K562 (cell line): ENCODE measurements at regions not wholly inside any gene's neighbourhood (a gene's known extent, or its start where the extent isn't known, plus 50 kb on each side); places are given as distances from the start of the nearest gene placed in this dataset.

ENCODE experiments used
- ATAC-seq: fragments of 200-7000 bp; cut with Tn5 transposase; 3 replicates; pipeline ENCODE4 v1.9.1; 2020; ENCODE audit warnings: moderate library complexity
- BruUV-seq: library from RNA; stranded (reverse); fragments of 400-500 nt; replicated peaks from 2 replicates; lab custom pipeline; 2021; lab: Mats Ljungman, UMichigan
- CTCF ChIA-PET: fragments of 300-600 bp; formaldehyde crosslinking; extraction: SDS; loops from one replicate; lab custom pipeline; 2021; ENCODE audit warnings: low intra/inter-chr PET ratio; lab: Yijun Ruan, JAX
- POLR2A ChIA-PET: fragments of 300-600, 350-650 bp; sonication (Branson Sonifier 250); formaldehyde crosslinking; extraction: SDS; loops from one replicate; lab custom pipeline; 2021; ENCODE audit warnings: antibody characterized with exemption, inconsistent platforms; lab: Yijun Ruan, JAX
- DNase-seq, 4 experiments: peaks; one replicate each; pipeline versions ENCODE4 v3.0.0 to v3.0.0-alpha.2; 2011 to 2018; ENCODE audit warnings: low spot score in 3 of 4, mixed read lengths in 3 of 4; ENCODE audit errors: extremely low read depth in 1 of 4
- FAIRE-seq: peaks from 2 replicates; lab custom pipeline; 2011; peaks lifted over from hg19 to GRCh38; lab: Jason Lieb, UNC
- H2AFZ ChIP-seq: 2 replicates; pipeline ENCODE4 v1.6.0; 2011; ENCODE audit warnings: low read depth, low read length, control low read depth, inconsistent platforms
- H3K27ac ChIP-seq: fragments of 200-600 bp; 3 replicates; pipeline ENCODE4 v1.8.0; 2011; ENCODE audit warnings: low read depth, mild to moderate bottlenecking, control low read depth, inconsistent platforms, low read length, moderate library complexity, mixed read lengths; ENCODE audit errors: extremely low read depth
- H3K27me3 ChIP-seq, 2 experiments: fragments of 300-600 bp in 1 of 2; 2 replicates in 1 of 2; 3 replicates in 1 of 2; pipeline versions ENCODE4 v1.6.0 to v1.8.0; 2011; ENCODE audit warnings: inconsistent platforms in 2 of 2, low read length in 2 of 2, mild to moderate bottlenecking in 1 of 2, mixed read lengths in 1 of 2, moderate library complexity in 1 of 2; ENCODE audit not compliant: control insufficient read depth in 2 of 2, insufficient read depth in 2 of 2
- H3K36me3 ChIP-seq: fragments of 300-600 bp; 3 replicates; pipeline ENCODE4 v1.8.0; 2011; ENCODE audit warnings: mild to moderate bottlenecking, low read length, inconsistent platforms; ENCODE audit not compliant: control insufficient read depth, insufficient read depth
- H3K4me1 ChIP-seq, 2 experiments: fragments of 200-600 bp in 1 of 2; replicated peaks in 1 of 2; 2 replicates in 1 of 2; 3 replicates in 1 of 2; pipeline versions ENCODE4 v1.5.1 to v1.8.0; 2011; ENCODE audit warnings: inconsistent platforms in 2 of 2, low read length in 2 of 2, mild to moderate bottlenecking in 1 of 2, mixed read lengths in 1 of 2, moderate library complexity in 1 of 2; ENCODE audit not compliant: control insufficient read depth in 2 of 2, insufficient read depth in 2 of 2
- H3K4me2 ChIP-seq: 2 replicates; pipeline ENCODE4 v1.6.1; 2011; ENCODE audit warnings: low read length, control low read depth, inconsistent platforms, mixed read lengths; ENCODE audit not compliant: insufficient read depth
- H3K4me3 ChIP-seq: fragments of 200-600 bp; sonication (generic), shearing (Covaris generic); 2 replicates; pipeline ENCODE4 v1.5.1; 2016; ENCODE audit warnings: control low read depth, inconsistent platforms
- H3K79me2 ChIP-seq: fragments of 200-600 bp; 3 replicates; pipeline ENCODE4 v1.8.0; 2011; ENCODE audit warnings: low read length, inconsistent platforms; ENCODE audit not compliant: control insufficient read depth, insufficient read depth
- H3K9ac ChIP-seq, 2 experiments: 2 replicates each; pipeline versions ENCODE4 v1.6.0 to v1.6.1; 2011; ENCODE audit warnings: low read depth in 2 of 2, low read length in 2 of 2, control low read depth in 1 of 2, inconsistent platforms in 1 of 2, mild to moderate bottlenecking in 1 of 2, mixed read lengths in 1 of 2; ENCODE audit not compliant: insufficient read depth in 1 of 2
- H3K9me1 ChIP-seq: one replicate; pipeline ENCODE4 v1.6.0; 2011; ENCODE audit warnings: inconsistent platforms, mild to moderate bottlenecking, low read length, moderate library complexity; ENCODE audit not compliant: control insufficient read depth, insufficient read depth
- H3K9me3 ChIP-seq: replicated peaks from 2 replicates; pipeline ENCODE4 v1.5.1; 2011; ENCODE audit warnings: low read depth, low read length, inconsistent platforms; ENCODE audit not compliant: control insufficient read depth, insufficient read depth
- H4K20me1 ChIP-seq: replicated peaks from 2 replicates; pipeline ENCODE4 v1.6.1; 2011; ENCODE audit warnings: low read length, inconsistent platforms, mixed read lengths; ENCODE audit not compliant: control insufficient read depth, insufficient read depth
- ELK1 ChIP-seq: sonication (generic); formaldehyde crosslinking; IDR thresholded peaks from 2 replicates; pipeline ENCODE4 v1.8.1; 2022; ENCODE audit warnings: missing genetic modification reagents
- MITF ChIP-seq: IDR thresholded peaks from 2 replicates; pipeline ENCODE4 v1.6.1; 2014; ENCODE audit warnings: antibody characterized with exemption
- ZNF324 ChIP-seq: fragments of 250-450 bp; sonication (Bioruptor Pico); IDR thresholded peaks from 2 replicates; pipeline ENCODE4 v1.4.0; 2020; ENCODE audit warnings: mild to moderate bottlenecking
- ZNF583 ChIP-seq: fragments of 250-450 bp; sonication (Bioruptor Pico); IDR thresholded peaks from 2 replicates; pipeline ENCODE4 v1.4.0; 2020
- WGBS: fragments of 100-300 bp; shearing (Covaris generic); methylation state at CpG from one replicate; pipeline ENCODE4 v1.1.6; 2016; ENCODE audit warnings: low coverage, mixed read lengths; ENCODE audit not compliant: insufficient coverage; ENCODE audit errors: missing lambda C conversion rate; 5-methylcytosine and 5-hydroxymethylcytosine counted together
- in situ Hi-C: fragments of 300-500 bp; cut with MboI; formaldehyde crosslinking; loops from 4 replicates; pipeline ENCODE4 v1.15.0; 2018; ENCODE audit warnings: inconsistent platforms, mixed read lengths
- intact Hi-C: fragments of 100-400 bp; cut with micrococcal nuclease; formaldehyde crosslinking; loops from 2 replicates; pipeline ENCODE4 v1.14.2; 2022

GRCh38 chr2:228561816-228562215 is 380.3 kb upstream of the SPHKAP start:
- no peaks in the 10 kb centered on the region for H3K9me1 ChIP-seq
- H3K79me2 ChIP-seq = no peaks in the 10 kb centered on the region
- H3K4me2 ChIP-seq = no peak overlapping the region
- CTCF ChIA-PET = no interaction called here
- DNase-seq (no peak), ATAC-seq (no peak), FAIRE-seq (no peak)
- in situ Hi-C loops (no loop called here), intact Hi-C loops (no loop called here)
- TF ChIP-seq ZNF583 (CRISPR knock-in tag) = no peak
- TF ChIP-seq MITF = no peak
- no peak for TF ChIP-seq ELK1 (CRISPR knock-in tag)
- no peak for TF ChIP-seq ZNF324 (CRISPR knock-in tag)
- H3K27me3 ChIP-seq = no peaks in the 10 kb centered on the region
- POLR2A ChIA-PET = no interaction called here
- no peaks in the 10 kb centered on the region; the same call in 1 of the 2 replicates for H3K9me3 ChIP-seq
- no peaks in the 10 kb centered on the region for H3K36me3 ChIP-seq
- H3K4me1 ChIP-seq = no peaks in the 10 kb centered on the region
- H3K9ac ChIP-seq = no peak overlapping the region
- BruUV-seq = no TSS peak
- WGBS = 0% methylated on average over 6 of the region's 6 CpGs
- no peaks in the 10 kb centered on the region for H4K20me1 ChIP-seq
- H3K27ac ChIP-seq = no peak overlapping the region
- H2AFZ ChIP-seq = no peak overlapping the region
- H3K4me3 ChIP-seq = no peak overlapping the region
